ENCODE measurements at regions not wholly inside any gene's neighbourhood (a gene's known extent, or its start where the extent isn't known, plus 50 kb on each side); places are given as distances from the start of the nearest gene placed in this dataset.

DNA sequence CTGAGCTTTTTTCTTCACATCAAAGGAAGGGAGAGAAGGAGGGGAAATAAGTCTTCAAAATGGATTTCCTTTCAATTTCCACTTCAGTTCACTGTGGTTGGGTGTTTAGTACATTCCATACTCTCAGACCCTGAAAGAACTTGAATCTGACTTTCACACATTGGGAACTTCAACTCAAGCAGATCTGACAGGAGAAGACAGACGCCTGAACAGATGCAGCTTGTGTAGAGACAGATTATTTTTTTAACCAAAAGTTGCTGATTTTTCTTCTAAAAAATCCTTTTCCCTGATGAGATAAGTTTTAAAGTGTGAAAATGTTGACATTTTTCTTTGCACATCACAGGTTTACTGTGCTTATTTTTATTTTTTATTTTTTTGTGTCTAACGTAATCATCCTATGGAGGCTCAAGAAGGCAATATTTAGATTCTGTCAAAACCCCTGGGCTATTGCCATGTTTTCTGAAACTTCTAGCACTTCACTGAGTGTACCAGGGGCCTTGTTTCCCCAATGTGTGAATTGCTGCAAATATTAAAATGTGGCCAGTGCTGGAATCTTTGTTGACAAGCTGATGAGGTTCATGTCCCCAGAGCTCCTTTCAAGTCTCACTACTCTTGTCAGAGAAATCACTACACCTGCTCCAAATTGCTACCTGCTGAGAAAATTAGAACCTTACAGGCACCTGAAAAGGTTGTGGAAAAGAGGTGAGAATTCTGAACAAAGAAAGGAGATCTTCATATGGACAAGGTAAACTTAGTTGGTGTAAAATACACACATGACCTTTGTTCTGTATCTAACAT, 214.8 kb upstream of the BTBD3 start:
- TF ChIP-seq CTCF (IDR thresholded peaks at IDR 0.05; ENCODE audit: poor library complexity, severe bottlenecking) (no peak), POLR2AphosphoS5 (IDR thresholded peaks at IDR 0.05) (peak; percentile 68), EZH2 (IDR thresholded peaks at IDR 0.05; ENCODE audit: borderline replicate concordance, insufficient read depth, low read length, poor library complexity, severe bottlenecking) (no peak), REST (IDR thresholded peaks at IDR 0.05; ENCODE audit: borderline replicate concordance) (peak; percentile 34), RAD21 (conservative IDR thresholded peaks at IDR 0.05) (no peak)

Measured in neural cell (in vitro differentiated cells).